ENCODE measurements at regions not wholly inside any gene's neighbourhood (a gene's known extent, or its start where the extent isn't known, plus 50 kb on each side); places are given as distances from the start of the nearest gene placed in this dataset.

DNA sequence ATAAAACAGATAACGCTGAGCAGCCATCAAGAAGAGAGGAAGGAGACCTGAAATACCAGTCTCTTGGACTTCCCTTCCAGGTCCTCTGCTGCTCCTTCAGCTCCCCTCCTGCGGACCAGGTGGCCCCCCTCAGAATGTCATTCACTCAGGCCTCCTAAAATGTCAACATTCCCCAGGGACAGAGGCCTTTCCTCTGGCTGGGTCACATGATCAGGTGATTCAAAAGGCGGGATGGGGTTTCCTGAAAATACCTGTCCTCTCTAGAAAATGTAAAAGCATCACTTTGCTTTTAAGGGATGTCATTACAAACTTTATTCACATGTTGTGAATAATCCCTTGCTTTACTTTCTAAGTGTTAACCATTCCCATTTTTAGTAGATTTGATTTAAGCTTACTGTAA lies 311.1 kb downstream of the INHBA start:
- TF ChIP-seq, protein P1, sequence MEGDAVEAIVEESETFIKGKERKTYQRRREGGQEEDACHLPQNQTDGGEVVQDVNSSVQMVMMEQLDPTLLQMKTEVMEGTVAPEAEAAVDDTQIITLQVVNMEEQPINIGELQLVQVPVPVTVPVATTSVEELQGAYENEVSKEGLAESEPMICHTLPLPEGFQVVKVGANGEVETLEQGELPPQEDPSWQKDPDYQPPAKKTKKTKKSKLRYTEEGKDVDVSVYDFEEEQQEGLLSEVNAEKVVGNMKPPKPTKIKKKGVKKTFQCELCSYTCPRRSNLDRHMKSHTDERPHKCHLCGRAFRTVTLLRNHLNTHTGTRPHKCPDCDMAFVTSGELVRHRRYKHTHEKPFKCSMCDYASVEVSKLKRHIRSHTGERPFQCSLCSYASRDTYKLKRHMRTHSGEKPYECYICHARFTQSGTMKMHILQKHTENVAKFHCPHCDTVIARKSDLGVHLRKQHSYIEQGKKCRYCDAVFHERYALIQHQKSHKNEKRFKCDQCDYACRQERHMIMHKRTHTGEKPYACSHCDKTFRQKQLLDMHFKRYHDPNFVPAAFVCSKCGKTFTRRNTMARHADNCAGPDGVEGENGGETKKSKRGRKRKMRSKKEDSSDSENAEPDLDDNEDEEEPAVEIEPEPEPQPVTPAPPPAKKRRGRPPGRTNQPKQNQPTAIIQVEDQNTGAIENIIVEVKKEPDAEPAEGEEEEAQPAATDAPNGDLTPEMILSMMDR (IDR thresholded peaks at IDR 0.05) = no peak
- no peak for TF ChIP-seq POLR2A (IDR thresholded peaks at IDR 0.05)
